ENCODE measurements at regions not wholly inside any gene's neighbourhood (a gene's known extent, or its start where the extent isn't known, plus 50 kb on each side); places are given as distances from the start of the nearest gene placed in this dataset.

GRCh38 chr3:59245300-59245858 is 195.6 kb upstream of the CFAP20DC start:
- intact Hi-C loops (cut with DNase I) = no loop called here
- Histone ChIP-seq H3K27ac (no peak overlapping the region), H3K4me1 (no peaks in the 10 kb centered on the region), H3K4me3 (no peak overlapping the region), H3K36me3 (no peaks in the 10 kb centered on the region), H3K27me3 (no peaks in the 10 kb centered on the region), H3K9me3 (no peaks in the 10 kb centered on the region)
- TF ChIP-seq POLR2A (IDR thresholded peaks at IDR 0.05) (no peak), POLR2AphosphoS5 (IDR thresholded peaks at IDR 0.05; ENCODE audit: insufficient read depth in 1 of 2, low read depth in 1 of 2) (no peak), CTCF (IDR thresholded peaks at IDR 0.05) (no peak)
- DNase-seq (ENCODE audit: extremely low spot score in 2 of 2) = no peak

GRCh38 chr3:59244343-59244742 is 194.5 kb upstream of the CFAP20DC start:
- intact Hi-C loops (cut with DNase I) = no loop called here
- no peak overlapping the region for H3K27ac ChIP-seq

GRCh38 chr3:59243476-59243875 is 193.7 kb upstream of the CFAP20DC start:
- H3K27me3 ChIP-seq = no peaks in the 10 kb centered on the region
- no peaks in the 10 kb centered on the region for H3K9me3 ChIP-seq
- H3K4me1 ChIP-seq = no peaks in the 10 kb centered on the region
- TF ChIP-seq POLR2AphosphoS5 (IDR thresholded peaks at IDR 0.05; ENCODE audit: insufficient read depth in 1 of 2, low read depth in 1 of 2) = no peak
- no peak for TF ChIP-seq CTCF (IDR thresholded peaks at IDR 0.05)
- no peak for TF ChIP-seq POLR2A (IDR thresholded peaks at IDR 0.05)
- no peak for DNase-seq (ENCODE audit: extremely low spot score in 2 of 2)
- H3K36me3 ChIP-seq = no peaks in the 10 kb centered on the region
- H3K4me3 ChIP-seq = no peak overlapping the region
- H3K27ac ChIP-seq = no peak overlapping the region
- intact Hi-C loops (cut with DNase I) = no loop called here

More at GRCh38 chr3:59244343-59244742, 194.5 kb upstream of the CFAP20DC start:
- H3K36me3 ChIP-seq = no peaks in the 10 kb centered on the region
- no peak overlapping the region for H3K4me3 ChIP-seq
- TF ChIP-seq POLR2AphosphoS5 (IDR thresholded peaks at IDR 0.05; ENCODE audit: insufficient read depth in 1 of 2, low read depth in 1 of 2) (no peak), CTCF (IDR thresholded peaks at IDR 0.05) (no peak), POLR2A (IDR thresholded peaks at IDR 0.05) (no peak)
- no peaks in the 10 kb centered on the region for H3K9me3 ChIP-seq
- no peak for DNase-seq (ENCODE audit: extremely low spot score in 2 of 2)
- no peaks in the 10 kb centered on the region for H3K27me3 ChIP-seq
- no peaks in the 10 kb centered on the region for H3K4me1 ChIP-seq

GRCh38 chr3:59240666-59241255 is 190.9 kb upstream of the CFAP20DC start:
- H3K9me3 ChIP-seq = no peaks in the 10 kb centered on the region
- no peaks in the 10 kb centered on the region for H3K27me3 ChIP-seq
- H3K27ac ChIP-seq = no peak overlapping the region
- no peaks in the 10 kb centered on the region for H3K4me1 ChIP-seq
- no peak for DNase-seq (ENCODE audit: extremely low spot score in 2 of 2)
- TF ChIP-seq CTCF (IDR thresholded peaks at IDR 0.05) (no peak), POLR2A (IDR thresholded peaks at IDR 0.05) (no peak), POLR2AphosphoS5 (IDR thresholded peaks at IDR 0.05; ENCODE audit: insufficient read depth in 1 of 2, low read depth in 1 of 2) (no peak)
- H3K36me3 ChIP-seq = no peaks in the 10 kb centered on the region
- no peak overlapping the region for H3K4me3 ChIP-seq
- intact Hi-C loops (cut with DNase I) = no loop called here

- TF ChIP-seq POLR2AphosphoS5 (IDR thresholded peaks at IDR 0.05; ENCODE audit: insufficient read depth in 1 of 2, low read depth in 1 of 2) (no peak), CTCF (IDR thresholded peaks at IDR 0.05) (no peak), POLR2A (IDR thresholded peaks at IDR 0.05) (no peak)
Measured at GRCh38 chr3:59237121-59237520, 187.3 kb upstream of the CFAP20DC start.

More at GRCh38 chr3:59237121-59237520, 187.3 kb upstream of the CFAP20DC start:
- intact Hi-C loops (cut with DNase I) = no loop called here
- H3K9me3 ChIP-seq = no peaks in the 10 kb centered on the region
- no peaks in the 10 kb centered on the region for H3K4me1 ChIP-seq
- DNase-seq (ENCODE audit: extremely low spot score in 2 of 2) = no peak
- no peak overlapping the region for H3K4me3 ChIP-seq
- H3K36me3 ChIP-seq = no peaks in the 10 kb centered on the region
- no peak overlapping the region for H3K27ac ChIP-seq
- no peaks in the 10 kb centered on the region for H3K27me3 ChIP-seq

Measured in vagina (tissue), 2 donors.